ENCODE measurements at regions not wholly inside any gene's neighbourhood (a gene's known extent, or its start where the extent isn't known, plus 50 kb on each side); places are given as distances from the start of the nearest gene placed in this dataset.

GRCh38 chr16:50861451-50861850, 119.6 kb downstream of the CYLD start:
- Histone ChIP-seq H3K27ac (ENCODE audit: low read depth in 2 of 2, low read length in 1 of 2) (peak overlapping the region in 1 of 2 experiments; percentile 81; a peak in 2 of 4 replicates), H3K79me2 (ENCODE audit: insufficient read depth) (no peaks in the 10 kb centered on the region), H3K4me3 (ENCODE audit: low read depth in 2 of 2, low read length in 1 of 2) (no peak overlapping the region), H3K9me2 (no peaks in the 10 kb centered on the region), H4K20me1 (ENCODE audit: insufficient read depth) (no peaks in the 10 kb centered on the region), H3K4me2 (peak overlapping the region; percentile 64; the same call in 1 of the 2 replicates), H3K9me3 (no peaks in the 10 kb centered on the region), H2AFZ (ENCODE audit: low read depth) (peak overlapping the region; percentile 37; the same call in 1 of the 2 replicates), H3K4me1 (ENCODE audit: control insufficient read depth in 1 of 2, insufficient read depth in 2 of 2, low read depth in 1 of 2, low read length in 1 of 2) (peaks cover 0 to 15% of the 10 kb centered on the region in 2 experiments; a peak in 2 of 4 replicates), H3K36me3 (replicated peaks in 1 of 2; ENCODE audit: control insufficient read depth in 1 of 2, insufficient read depth in 2 of 2, low read length in 1 of 2) (no peaks in the 10 kb centered on the region), H3K27me3 (ENCODE audit: insufficient read depth) (no peaks in the 10 kb centered on the region), H3F3A (replicated peaks; ENCODE audit: insufficient read depth) (peaks cover 5% of the 10 kb centered on the region), H3K9ac (no peak overlapping the region)
- CTCF ChIA-PET = interaction anchor here (1.1 to 1.7 kb wide), 3 partner anchors 8 to 55 kb away, joined by 3 to 5 read pairs (median 4); no protein-coding TSS in a partner anchor
- DNase-seq = no peak
- WGBS (ENCODE audit: low lambda C conversion rate) = 70% methylated on average over 4 of the region's 4 CpGs
- TF ChIP-seq ZBTB33 (IDR thresholded peaks at IDR 0.05; ENCODE audit: borderline replicate concordance, low read depth) = no peak
- TF ChIP-seq USF1 (IDR thresholded peaks at IDR 0.05; ENCODE audit: borderline replicate concordance, low read depth) = no peak
- TF ChIP-seq POLR2AphosphoS5 (IDR thresholded peaks at IDR 0.05; ENCODE audit: low read depth, low read length) = no peak
- TF ChIP-seq NRF1 (IDR thresholded peaks at IDR 0.05; ENCODE audit: low read depth, low read length) = no peak
- no peak for TF ChIP-seq FOSL2 (IDR thresholded peaks at IDR 0.05; ENCODE audit: borderline replicate concordance, low read depth)
- no peak for TF ChIP-seq TAF1 (IDR thresholded peaks at IDR 0.05; ENCODE audit: borderline replicate concordance, low read depth, low read length)
- TF ChIP-seq CTCF (IDR thresholded peaks at IDR 0.05) = no peak
- TF ChIP-seq RAD21 (IDR thresholded peaks at IDR 0.05; ENCODE audit: low read length) = no peak
- TF ChIP-seq MXI1 (IDR thresholded peaks at IDR 0.05; ENCODE audit: low read depth, low read length) = no peak
- no peak for TF ChIP-seq MAX (IDR thresholded peaks at IDR 0.05; ENCODE audit: low read depth)
- no peak for TF ChIP-seq JUND (IDR thresholded peaks at IDR 0.05)
- no peak for TF ChIP-seq RXRA (IDR thresholded peaks at IDR 0.05; ENCODE audit: borderline replicate concordance, low read depth)
- TF ChIP-seq NFIC (IDR thresholded peaks at IDR 0.05; ENCODE audit: borderline replicate concordance) = no peak
- POLR2A ChIA-PET = no interaction called here

Data from SK-N-SH (cell line).